Right lobe of liver (tissue), 6 donors: ENCODE measurements at regions not wholly inside any gene's neighbourhood (a gene's known extent, or its start where the extent isn't known, plus 50 kb on each side); places are given as distances from the start of the nearest gene placed in this dataset.

Source experiments
- ATAC-seq, 4 donors: fragments of 200-7000 bp; cut with Tn5 transposase; one replicate each; pipeline ENCODE4 v1.9.1; 2020; ENCODE audit warnings: mild to moderate bottlenecking in 4 of 4, moderate library complexity in 4 of 4
- DNase-seq, 3 donors: peaks; one replicate each; pipeline ENCODE4 v3.0.0-alpha.2; 2020
- H3K27ac ChIP-seq, 3 donors: fragments of 200-600 bp; one replicate each; pipeline ENCODE4 v1.8.0; 2022
- H3K27me3 ChIP-seq, 2 donors: fragments of 200-600 bp; one replicate each; pipeline ENCODE4 v1.8.0; 2022
- H3K36me3 ChIP-seq, 4 donors: fragments of 200-600 bp; sonication (generic) in 1 of 4; one replicate each; pipeline versions ENCODE4 v1.5.1 to v1.8.0; 2017 to 2022; ENCODE audit warnings: control low read depth in 1 of 4
- H3K4me1 ChIP-seq, 4 donors: fragments of 200-600 bp; sonication (generic) in 1 of 4; one replicate each; pipeline versions ENCODE4 v1.5.1 to v1.8.0; 2017 to 2022; ENCODE audit warnings: control low read depth in 1 of 4
- H3K4me3 ChIP-seq, 3 donors: fragments of 200-600 bp; one replicate each; pipeline ENCODE4 v1.8.0; 2022
- H3K9me3 ChIP-seq, 4 donors: fragments of 200-600 bp; sonication (generic) in 1 of 4; one replicate each; pipeline versions ENCODE4 v1.5.1 to v1.8.0; 2017 to 2022; ENCODE audit warnings: control low read depth in 1 of 4
- POLR2A ChIP-seq: fragments of 450-650 bp; IDR thresholded peaks from one replicate; pipeline ENCODE4 v1.6.1; 2017; ENCODE audit warnings: antibody characterized with exemption, mild to moderate bottlenecking
- WGBS: methylation state at CpG from one replicate; pipeline ENCODE4 v1.1.6; 2018; ENCODE audit warnings: low coverage, low lambda C conversion rate; ENCODE audit not compliant: insufficient coverage; ENCODE audit errors: missing lambda C conversion rate; 5-methylcytosine and 5-hydroxymethylcytosine counted together
- intact Hi-C, 2 donors: fragments of 100-400 bp; cut with DNase I; formaldehyde crosslinking; loops; one replicate each; pipeline versions ENCODE4 v1.11.2 to v1.14.1; 2022
- TF ChIP-seq, protein P1 (sequence below), 4 donors: fragments of 200-600 bp in 3 of 4; fragments of 450-650 bp in 1 of 4; IDR thresholded peaks; one replicate each; pipeline versions ENCODE4 v1.5.1 to v1.8.0; 2016 to 2022; ENCODE audit warnings: antibody characterized with exemption in 4 of 4, mild to moderate bottlenecking in 2 of 4
- donor health status: DM: no; HTN: yes; CAD: no.
- donor health status: DM: no; HTN: no; CAD: no.
- donor health status: DM: no; HTN: no; CAD: no.
- donor health status: DM: no; HTN: yes; CAD: no.
- donor health status: DM: no; HTN: yes; CAD: no.

DNA sequence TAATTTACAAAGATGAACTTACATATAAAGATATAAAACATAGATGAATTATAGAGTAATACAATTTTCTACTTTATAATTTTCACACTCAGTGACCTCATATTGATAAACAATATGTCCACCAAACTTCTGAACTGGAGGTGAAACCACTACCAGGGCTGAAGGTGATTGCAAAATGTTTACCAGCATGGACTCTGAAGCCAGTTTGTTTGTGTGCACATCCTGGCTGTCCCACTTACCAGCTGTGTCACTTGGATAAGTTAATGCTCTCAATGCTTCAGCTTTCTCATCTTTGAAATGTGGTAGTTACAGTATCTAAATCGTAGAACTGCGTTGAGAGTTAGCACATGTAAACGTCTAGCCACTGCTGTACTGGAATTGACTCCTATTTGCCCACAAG, 392.6 kb downstream of the HNRNPD start:
- DNase-seq (no peak), ATAC-seq (peak; percentile 26 to 85 (median 62))
- no peaks in the 10 kb centered on the region for H3K36me3 ChIP-seq
- H3K27ac ChIP-seq: no peak overlapping the region
- no peak overlapping the region for H3K4me3 ChIP-seq
- 75% methylated on average over 3 of the region's 3 CpGs for WGBS
- intact Hi-C loops: no loop called here
- no peaks in the 10 kb centered on the region for H3K27me3 ChIP-seq
- TF ChIP-seq, protein P1, sequence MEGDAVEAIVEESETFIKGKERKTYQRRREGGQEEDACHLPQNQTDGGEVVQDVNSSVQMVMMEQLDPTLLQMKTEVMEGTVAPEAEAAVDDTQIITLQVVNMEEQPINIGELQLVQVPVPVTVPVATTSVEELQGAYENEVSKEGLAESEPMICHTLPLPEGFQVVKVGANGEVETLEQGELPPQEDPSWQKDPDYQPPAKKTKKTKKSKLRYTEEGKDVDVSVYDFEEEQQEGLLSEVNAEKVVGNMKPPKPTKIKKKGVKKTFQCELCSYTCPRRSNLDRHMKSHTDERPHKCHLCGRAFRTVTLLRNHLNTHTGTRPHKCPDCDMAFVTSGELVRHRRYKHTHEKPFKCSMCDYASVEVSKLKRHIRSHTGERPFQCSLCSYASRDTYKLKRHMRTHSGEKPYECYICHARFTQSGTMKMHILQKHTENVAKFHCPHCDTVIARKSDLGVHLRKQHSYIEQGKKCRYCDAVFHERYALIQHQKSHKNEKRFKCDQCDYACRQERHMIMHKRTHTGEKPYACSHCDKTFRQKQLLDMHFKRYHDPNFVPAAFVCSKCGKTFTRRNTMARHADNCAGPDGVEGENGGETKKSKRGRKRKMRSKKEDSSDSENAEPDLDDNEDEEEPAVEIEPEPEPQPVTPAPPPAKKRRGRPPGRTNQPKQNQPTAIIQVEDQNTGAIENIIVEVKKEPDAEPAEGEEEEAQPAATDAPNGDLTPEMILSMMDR (IDR thresholded peaks at IDR 0.05): no peak
- TF ChIP-seq POLR2A: no peak
- peaks cover 0 to 5% (median 0%) of the 10 kb centered on the region in 4 donors for H3K4me1 ChIP-seq
- no peaks in the 10 kb centered on the region for H3K9me3 ChIP-seq

DNA sequence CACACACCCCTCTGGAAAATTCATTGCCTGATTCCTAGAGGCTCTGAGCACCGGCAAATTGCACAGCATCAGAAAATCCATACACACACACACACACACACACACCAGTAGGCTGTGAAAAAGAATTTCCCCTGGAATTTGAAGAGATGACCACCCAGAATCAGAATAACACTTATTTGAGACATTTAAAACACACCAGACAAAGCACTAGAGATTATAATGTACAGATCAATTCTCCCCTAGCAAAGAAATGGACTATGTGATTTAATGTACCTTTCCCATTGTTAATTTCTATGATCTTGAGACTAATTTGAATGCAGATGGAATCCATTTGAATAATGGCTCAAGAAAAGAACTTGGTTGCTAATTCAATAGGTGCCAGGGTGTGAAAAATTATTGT, 399.3 kb downstream of the HNRNPD start:
- 83% methylated on average over 1 of the region's 1 CpG for WGBS
- DNase-seq (no peak), ATAC-seq (no peak)
- Histone ChIP-seq H3K4me1 (no peaks in the 10 kb centered on the region), H3K9me3 (no peaks in the 10 kb centered on the region), H3K27ac (no peak overlapping the region), H3K27me3 (no peaks in the 10 kb centered on the region), H3K4me3 (no peak overlapping the region), H3K36me3 (no peaks in the 10 kb centered on the region)
- no peak for TF ChIP-seq POLR2A
- TF ChIP-seq, protein P1 (IDR thresholded peaks at IDR 0.05): no peak
- intact Hi-C loops: no loop called here

DNA sequence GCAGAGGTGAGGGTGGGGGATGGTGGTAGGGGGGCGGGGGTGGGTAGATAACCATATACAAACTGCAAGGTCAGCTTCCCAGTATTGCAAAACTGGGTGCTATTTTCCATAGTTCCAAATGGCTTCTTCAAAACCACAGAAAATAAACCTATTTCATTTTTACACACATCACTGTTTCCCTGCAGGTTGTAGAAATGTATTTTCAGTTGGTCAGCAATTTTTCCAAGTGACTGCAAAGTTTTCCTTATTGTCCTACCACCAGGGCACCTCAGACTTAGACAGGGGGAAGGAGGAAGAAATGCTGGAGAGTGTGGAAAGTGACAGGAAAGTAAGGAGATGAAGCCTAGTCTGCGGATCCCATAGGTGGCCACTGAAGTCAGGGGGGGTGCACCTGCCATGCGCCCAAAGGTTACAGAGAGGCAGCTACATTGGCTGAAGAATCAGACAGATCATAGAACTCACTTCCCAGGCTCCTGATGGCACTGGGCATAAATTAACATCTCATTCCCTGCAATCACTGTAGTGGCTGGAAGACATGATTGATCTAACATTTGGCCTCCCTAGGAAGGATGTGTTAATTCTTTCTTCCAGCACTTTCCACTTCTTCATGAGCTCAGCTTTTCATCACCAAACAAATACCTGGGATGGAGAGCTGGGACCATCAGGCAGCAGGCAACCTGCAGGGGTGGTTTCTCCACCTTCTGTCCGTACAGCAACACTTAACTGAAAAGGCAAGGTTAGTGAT, 402.0 kb downstream of the HNRNPD start:
- Histone ChIP-seq H3K36me3 (no peaks in the 10 kb centered on the region), H3K27ac (no peak overlapping the region), H3K9me3 (no peaks in the 10 kb centered on the region), H3K27me3 (no peaks in the 10 kb centered on the region), H3K4me1 (no peaks in the 10 kb centered on the region), H3K4me3 (no peak overlapping the region)
- ATAC-seq (no peak), DNase-seq (no peak)
- intact Hi-C loops: no loop called here
- WGBS: 84% methylated on average over 3 of the region's 4 CpGs
- no peak for TF ChIP-seq POLR2A
- TF ChIP-seq, protein P1 (IDR thresholded peaks at IDR 0.05): no peak

DNA sequence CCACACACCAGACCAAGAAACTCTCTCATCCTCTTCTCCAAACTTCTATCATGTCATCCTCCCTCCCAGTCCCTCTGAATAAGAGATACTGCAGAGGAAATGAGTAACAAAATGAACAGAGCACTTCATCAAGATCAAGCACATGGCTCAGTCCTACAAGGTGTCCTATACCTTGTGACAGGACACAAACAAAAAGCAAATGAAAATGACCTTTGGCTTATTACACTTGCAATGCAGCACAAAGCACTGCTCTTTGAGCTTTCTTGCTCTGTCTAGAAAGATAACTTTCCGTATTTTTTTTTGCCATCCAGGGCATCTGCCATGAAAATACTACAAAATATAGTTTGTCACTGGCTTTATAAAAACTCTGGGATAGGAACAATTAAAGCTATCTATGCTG, 402.7 kb downstream of the HNRNPD start:
- 8% methylated on average over 1 of the region's 1 CpG for WGBS

More for the DNA sequence above, 402.7 kb downstream of the HNRNPD start:
- DNase-seq (no peak), ATAC-seq (no peak)
- Histone ChIP-seq H3K27ac (no peak overlapping the region), H3K4me3 (no peak overlapping the region), H3K4me1 (no peaks in the 10 kb centered on the region), H3K36me3 (no peaks in the 10 kb centered on the region), H3K9me3 (no peaks in the 10 kb centered on the region), H3K27me3 (no peaks in the 10 kb centered on the region)
- intact Hi-C loops: no loop called here
- TF ChIP-seq, protein P1 (IDR thresholded peaks at IDR 0.05): no peak
- no peak for TF ChIP-seq POLR2A
